ENCODE measurements at regions not wholly inside any gene's neighbourhood (a gene's known extent, or its start where the extent isn't known, plus 50 kb on each side); places are given as distances from the start of the nearest gene placed in this dataset. TPM values are rescaled to one million over a fixed set of nuclear protein-coding genes. Genes with fewer than 3 reads are reported as not detected.

DNA sequence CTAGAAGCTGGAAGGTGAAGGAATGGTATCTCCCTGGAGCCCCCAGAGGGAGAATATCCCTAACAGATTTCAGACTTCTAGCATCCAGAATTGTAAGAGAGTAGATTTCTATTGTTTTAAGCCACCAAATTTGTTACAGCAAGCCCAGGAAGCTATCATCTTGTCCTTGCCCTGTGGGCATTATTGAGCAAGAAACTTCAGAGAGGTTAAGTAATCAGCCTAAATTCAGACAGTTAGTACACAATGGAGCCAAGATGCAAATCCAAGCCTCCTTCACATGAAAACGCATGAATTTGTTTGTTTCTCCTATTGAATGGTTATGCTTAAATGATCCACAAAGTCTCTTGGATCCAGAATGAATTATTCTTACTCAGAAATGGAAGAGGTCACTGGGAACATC is 55.2 kb upstream of the TRIB2 start:
- no peaks in the 10 kb centered on the region for H3K27me3 Mint-ChIP-seq
- H3K27ac Mint-ChIP-seq: no peak overlapping the region
- H3K4me1 Mint-ChIP-seq (ENCODE audit: unreplicated experiment): peaks cover 5% of the 10 kb centered on the region
- H3K36me3 Mint-ChIP-seq: no peaks in the 10 kb centered on the region
- TF ChIP-seq, protein P1, sequence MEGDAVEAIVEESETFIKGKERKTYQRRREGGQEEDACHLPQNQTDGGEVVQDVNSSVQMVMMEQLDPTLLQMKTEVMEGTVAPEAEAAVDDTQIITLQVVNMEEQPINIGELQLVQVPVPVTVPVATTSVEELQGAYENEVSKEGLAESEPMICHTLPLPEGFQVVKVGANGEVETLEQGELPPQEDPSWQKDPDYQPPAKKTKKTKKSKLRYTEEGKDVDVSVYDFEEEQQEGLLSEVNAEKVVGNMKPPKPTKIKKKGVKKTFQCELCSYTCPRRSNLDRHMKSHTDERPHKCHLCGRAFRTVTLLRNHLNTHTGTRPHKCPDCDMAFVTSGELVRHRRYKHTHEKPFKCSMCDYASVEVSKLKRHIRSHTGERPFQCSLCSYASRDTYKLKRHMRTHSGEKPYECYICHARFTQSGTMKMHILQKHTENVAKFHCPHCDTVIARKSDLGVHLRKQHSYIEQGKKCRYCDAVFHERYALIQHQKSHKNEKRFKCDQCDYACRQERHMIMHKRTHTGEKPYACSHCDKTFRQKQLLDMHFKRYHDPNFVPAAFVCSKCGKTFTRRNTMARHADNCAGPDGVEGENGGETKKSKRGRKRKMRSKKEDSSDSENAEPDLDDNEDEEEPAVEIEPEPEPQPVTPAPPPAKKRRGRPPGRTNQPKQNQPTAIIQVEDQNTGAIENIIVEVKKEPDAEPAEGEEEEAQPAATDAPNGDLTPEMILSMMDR (conservative IDR thresholded peaks at IDR 0.05): no peak
- no peak overlapping the region for H3K4me3 Mint-ChIP-seq
- no peak for DNase-seq (ENCODE audit: extremely low spot score, unreplicated experiment)
- H3K9me3 Mint-ChIP-seq: peaks cover 5% of the 10 kb centered on the region

DNA sequence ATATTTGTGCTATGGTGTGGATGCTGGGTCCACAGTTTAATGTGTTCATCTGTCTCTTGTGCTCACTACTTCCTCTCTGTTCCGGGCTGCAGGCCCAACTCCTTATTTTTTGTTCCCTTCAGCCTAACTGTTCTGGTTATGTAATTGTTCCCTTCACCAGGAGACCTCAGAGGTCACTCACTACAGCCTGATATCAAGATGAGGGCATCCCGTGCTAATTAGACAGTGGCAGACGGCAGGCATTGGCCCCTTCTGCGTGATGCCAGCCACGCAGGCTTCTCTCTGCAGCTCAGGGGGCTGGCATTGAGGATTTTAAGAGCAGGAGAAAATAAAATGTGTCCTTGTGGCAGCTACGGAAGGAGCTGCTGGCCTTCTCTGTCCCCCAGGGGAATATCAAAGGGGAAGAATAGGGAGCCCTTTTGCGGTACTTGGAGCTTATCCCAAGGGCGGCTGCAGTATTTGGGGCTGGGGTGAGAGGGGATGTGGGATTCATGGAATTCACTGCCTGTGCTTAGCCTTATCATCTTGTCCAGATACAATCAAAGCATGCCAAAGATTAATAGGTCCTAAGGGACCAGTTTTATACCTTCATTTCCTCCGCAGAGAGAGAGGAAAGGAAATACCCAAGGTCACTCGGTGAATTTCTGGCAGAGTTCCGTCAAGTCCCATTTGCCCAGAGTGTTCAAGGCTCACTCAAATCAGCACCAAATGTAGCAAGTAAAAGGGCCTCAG is 53.3 kb upstream of the TRIB2 start:
- H3K36me3 Mint-ChIP-seq: no peaks in the 10 kb centered on the region
- H3K4me3 Mint-ChIP-seq: no peak overlapping the region
- H3K4me1 Mint-ChIP-seq (ENCODE audit: unreplicated experiment): peaks cover 6% of the 10 kb centered on the region
- no peak for DNase-seq (ENCODE audit: extremely low spot score, unreplicated experiment)
- TF ChIP-seq, protein P1 (conservative IDR thresholded peaks at IDR 0.05): no peak
- H3K9me3 Mint-ChIP-seq: peaks cover 5% of the 10 kb centered on the region
- H3K27ac Mint-ChIP-seq: no peak overlapping the region
- H3K27me3 Mint-ChIP-seq: no peaks in the 10 kb centered on the region

DNA sequence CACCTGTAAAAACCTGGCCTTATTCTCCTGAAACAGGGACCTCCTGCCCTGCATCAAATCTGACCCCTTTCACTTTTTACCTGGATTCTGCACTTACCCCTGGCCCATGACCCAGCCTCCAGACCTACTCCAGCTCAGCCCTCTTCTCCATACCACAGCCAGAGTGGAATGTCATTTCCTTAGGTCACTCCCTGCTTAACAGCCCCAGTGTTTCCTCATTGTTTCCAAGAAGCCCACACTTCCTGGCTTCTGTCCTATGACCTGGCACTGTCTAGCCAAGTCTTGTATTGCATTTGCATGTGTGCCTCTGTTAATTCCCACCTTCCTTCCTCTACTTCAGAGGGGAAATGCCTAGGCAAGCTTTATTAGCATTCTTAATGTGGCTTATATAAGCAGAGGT is 51.4 kb upstream of the TRIB2 start:
- Mint-ChIP-seq H3K36me3 (no peaks in the 10 kb centered on the region), H3K27me3 (no peaks in the 10 kb centered on the region), H3K27ac (no peak overlapping the region), H3K9me3 (peaks cover 5% of the 10 kb centered on the region), H3K4me3 (no peak overlapping the region), H3K4me1 (ENCODE audit: unreplicated experiment) (peaks cover 9% of the 10 kb centered on the region)
- DNase-seq (ENCODE audit: extremely low spot score, unreplicated experiment): peak; percentile 32
- TF ChIP-seq, protein P1 (conservative IDR thresholded peaks at IDR 0.05): no peak

DNA sequence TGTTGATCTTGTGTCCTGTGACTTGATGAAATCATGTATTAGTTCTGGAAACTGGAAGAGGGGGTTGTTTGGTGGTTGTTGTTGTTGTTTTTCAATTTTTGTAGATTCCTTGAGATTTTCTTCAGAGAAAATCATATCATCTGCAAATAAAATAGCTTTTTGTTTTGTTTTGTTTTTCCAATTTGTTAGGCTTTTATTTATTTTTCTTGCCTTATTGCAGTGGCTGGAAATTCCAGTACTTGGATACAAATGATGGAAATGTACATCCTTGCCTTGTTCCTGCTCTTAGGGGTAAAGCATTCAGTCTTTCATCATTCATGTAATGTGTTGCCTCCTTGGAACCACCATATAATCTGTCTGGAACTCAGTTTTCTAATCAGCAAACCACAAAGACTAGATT is 50.3 kb upstream of the TRIB2 start:
- no peaks in the 10 kb centered on the region for H3K36me3 Mint-ChIP-seq
- TF ChIP-seq, protein P1 (conservative IDR thresholded peaks at IDR 0.05): no peak

More for the DNA sequence above, 50.3 kb upstream of the TRIB2 start:
- no peak overlapping the region for H3K27ac Mint-ChIP-seq
- no peaks in the 10 kb centered on the region for H3K9me3 Mint-ChIP-seq
- DNase-seq (ENCODE audit: extremely low spot score, unreplicated experiment): no peak
- no peak overlapping the region for H3K4me3 Mint-ChIP-seq
- H3K27me3 Mint-ChIP-seq: no peaks in the 10 kb centered on the region
- H3K4me1 Mint-ChIP-seq (ENCODE audit: unreplicated experiment): peaks cover 9% of the 10 kb centered on the region

Small RNAs in the stretch of these regions (microRNA-seq; reads per million reads assigned to microRNA genes)
- gene MIR3681: not detected
